ENCODE measurements at regions not wholly inside any gene's neighbourhood (a gene's known extent, or its start where the extent isn't known, plus 50 kb on each side); places are given as distances from the start of the nearest gene placed in this dataset.
"Not testable (repeated sequence)": the region's sequence is repeated elsewhere in the genome, so short reads cannot be mapped to it uniquely, and the experiment has no call there.

DNA sequence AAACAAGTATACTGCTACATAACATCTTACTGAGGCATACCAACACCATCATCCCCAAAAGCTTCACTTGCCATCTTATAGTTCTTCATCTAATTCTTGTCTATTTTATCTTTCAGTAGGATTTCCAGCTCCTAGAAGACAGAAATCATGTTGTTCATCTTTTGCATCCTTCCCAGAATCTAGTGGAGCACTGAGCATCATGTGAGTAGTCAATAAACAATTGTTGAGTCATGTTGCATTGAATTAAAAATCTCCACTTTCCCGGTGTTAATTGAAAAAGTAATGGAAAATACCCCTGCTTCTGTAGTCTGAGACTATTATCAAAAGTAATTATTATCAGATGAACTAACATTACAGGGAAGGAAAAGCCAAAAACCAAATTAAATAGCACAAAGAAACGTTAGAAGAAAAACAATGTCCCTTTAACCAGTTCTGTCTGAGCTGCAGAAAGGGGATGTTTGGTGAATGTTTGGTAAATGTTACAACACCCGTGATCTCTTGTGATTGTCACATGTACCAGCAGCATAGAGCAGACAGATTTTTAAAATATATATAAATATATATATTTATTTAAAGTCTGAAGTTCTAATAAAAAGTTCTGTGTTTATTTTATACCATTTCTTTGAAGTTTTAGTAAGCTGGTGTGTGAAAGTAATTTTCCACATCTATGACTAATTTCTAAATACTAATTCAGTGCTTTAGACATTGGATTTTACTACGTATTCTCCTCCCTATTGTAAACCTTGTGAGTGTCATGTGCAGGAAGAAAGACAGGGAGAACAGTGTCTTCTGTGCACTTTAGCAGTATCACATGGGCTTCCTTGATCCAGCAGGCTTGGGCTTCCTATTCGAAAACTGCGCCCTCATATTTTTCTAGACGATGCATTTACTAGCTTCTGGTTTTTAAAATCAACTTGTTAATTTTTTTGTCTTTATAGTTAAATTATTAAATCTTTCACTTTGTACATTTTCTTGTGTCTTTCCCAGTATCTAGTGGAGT, 85.6 kb downstream of the RAP2B start:
- H3K9me3 Mint-ChIP-seq (ENCODE audit: insufficient read depth), result no peaks in the 10 kb centered on the region
- H3K4me3 Mint-ChIP-seq, result no peak overlapping the region
- H3K27me3 Mint-ChIP-seq (ENCODE audit: low read depth), result no peaks in the 10 kb centered on the region
- no peak overlapping the region for H3K27ac Mint-ChIP-seq
- no peak for DNase-seq
- H3K36me3 Mint-ChIP-seq (ENCODE audit: low read depth), result no peaks in the 10 kb centered on the region
- ATAC-seq, result no peak
- CTCF ChIA-PET, result no interaction called here
- H3K4me1 Mint-ChIP-seq (ENCODE audit: low read depth), result peaks cover 7% of the 10 kb centered on the region
- POLR2A ChIA-PET, result no interaction called here

DNA sequence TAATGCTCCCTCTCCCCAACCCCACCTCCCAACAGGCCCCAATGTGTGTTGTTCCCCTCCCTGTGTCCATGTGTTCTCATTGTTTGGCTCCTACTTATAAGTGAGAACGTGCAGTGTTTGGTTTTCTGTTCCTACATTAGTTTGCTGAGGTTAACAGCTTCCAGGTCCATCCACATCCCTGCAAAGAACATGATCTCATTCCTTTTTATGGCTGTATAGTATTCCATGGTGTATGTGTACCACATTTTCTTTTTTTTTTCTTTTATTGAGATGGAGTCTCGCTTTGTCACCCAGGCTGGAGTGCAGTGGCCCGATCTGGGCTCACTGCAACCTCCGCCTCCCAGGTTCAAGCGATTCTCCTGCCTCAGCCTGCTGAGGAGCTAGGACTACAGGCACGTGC, 86.8 kb downstream of the RAP2B start:
- DNase-seq; H3K9me3 Mint-ChIP-seq (ENCODE audit: insufficient read depth); CTCF ChIA-PET; H3K4me3 Mint-ChIP-seq; H3K27ac Mint-ChIP-seq; H3K27me3 Mint-ChIP-seq (ENCODE audit: low read depth); POLR2A ChIA-PET; H3K4me1 Mint-ChIP-seq (ENCODE audit: low read depth); H3K36me3 Mint-ChIP-seq (ENCODE audit: low read depth); ATAC-seq: not testable (repeated sequence)

DNA sequence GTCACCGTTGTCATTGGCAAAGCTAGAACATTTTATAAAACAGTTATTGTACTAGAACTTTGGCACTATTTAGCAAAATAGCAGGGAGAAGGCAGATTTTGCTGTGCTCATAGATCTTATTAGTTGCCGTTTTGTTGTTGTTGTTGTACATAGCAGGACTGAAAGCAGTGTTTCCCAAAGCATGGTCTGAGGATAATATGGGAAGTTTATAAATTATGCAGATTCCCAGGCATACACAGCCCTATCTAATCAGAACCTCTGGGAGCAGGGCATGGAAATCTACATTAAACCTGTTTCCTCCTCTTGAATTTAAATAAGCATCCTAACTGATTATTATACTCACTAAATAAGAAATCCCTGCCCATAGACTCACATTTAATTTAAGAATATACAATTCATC, 87.9 kb downstream of the RAP2B start:
- Mint-ChIP-seq H3K27ac (no peak overlapping the region), H3K9me3 (ENCODE audit: insufficient read depth) (no peaks in the 10 kb centered on the region), H3K4me1 (ENCODE audit: low read depth) (peaks cover 4% of the 10 kb centered on the region), H3K36me3 (ENCODE audit: low read depth) (no peaks in the 10 kb centered on the region), H3K27me3 (ENCODE audit: low read depth) (no peaks in the 10 kb centered on the region), H3K4me3 (no peak overlapping the region)
- no peak for DNase-seq
- no peak for ATAC-seq
- CTCF ChIA-PET, result interaction anchor here (1.4 kb wide), 1 partner anchor 21 kb away, joined by 3 read pairs; no protein-coding TSS in a partner anchor
- POLR2A ChIA-PET, result no interaction called here

DNA sequence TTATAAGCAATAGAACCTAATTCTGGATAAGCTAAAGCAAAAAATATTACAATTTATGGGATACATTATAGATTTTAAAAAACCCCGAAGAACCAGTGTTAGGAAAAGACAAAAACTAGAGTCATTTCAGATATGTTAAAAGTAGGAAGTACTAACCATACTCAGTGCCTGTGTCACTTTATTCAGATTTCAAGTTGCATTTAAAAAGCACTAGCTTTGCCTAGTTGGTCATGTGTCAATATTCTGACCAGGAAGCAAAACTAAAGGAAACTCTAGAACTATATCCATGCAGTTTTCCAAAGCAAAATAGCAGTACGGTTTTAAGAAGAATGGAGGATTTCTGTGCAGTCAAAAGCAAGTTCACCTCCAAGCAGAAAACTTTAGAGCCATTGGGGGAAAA, 88.4 kb downstream of the RAP2B start:
- ATAC-seq, result no peak
- Mint-ChIP-seq H3K27me3 (ENCODE audit: low read depth) (no peaks in the 10 kb centered on the region), H3K4me1 (ENCODE audit: low read depth) (peaks cover 4% of the 10 kb centered on the region), H3K9me3 (ENCODE audit: insufficient read depth) (no peaks in the 10 kb centered on the region), H3K36me3 (ENCODE audit: low read depth) (no peaks in the 10 kb centered on the region), H3K4me3 (no peak overlapping the region), H3K27ac (no peak overlapping the region)
- CTCF ChIA-PET, result interaction anchor here (1.4 kb wide), 1 partner anchor 21 kb away, joined by 3 read pairs; no protein-coding TSS in a partner anchor
- POLR2A ChIA-PET, result no interaction called here
- no peak for DNase-seq

DNA sequence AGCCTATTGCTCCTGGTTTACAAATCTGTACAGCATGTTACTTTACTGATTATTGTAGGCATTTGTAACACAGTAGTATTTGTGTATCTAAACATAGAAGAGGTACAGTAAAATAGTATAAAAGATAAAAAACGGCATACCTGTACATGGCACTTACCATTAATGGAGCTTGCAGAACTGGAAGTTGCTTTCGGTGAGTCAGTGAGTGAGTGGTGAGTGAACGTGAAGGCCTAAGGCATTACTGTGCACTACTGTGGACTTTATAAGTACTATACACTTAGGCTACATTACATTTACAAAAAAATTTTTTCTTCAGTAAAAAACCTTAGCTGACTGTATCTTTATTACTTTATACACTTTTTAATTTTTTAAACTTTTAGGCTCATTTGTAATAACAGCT, 90.9 kb downstream of the RAP2B start:
- DNase-seq, result no peak
- H3K27ac Mint-ChIP-seq, result no peak overlapping the region
- H3K4me1 Mint-ChIP-seq (ENCODE audit: low read depth), result peaks cover 9% of the 10 kb centered on the region
- H3K4me3 Mint-ChIP-seq, result no peak overlapping the region
- CTCF ChIA-PET, result no interaction called here
- no peak for ATAC-seq
- no peaks in the 10 kb centered on the region for H3K9me3 Mint-ChIP-seq (ENCODE audit: insufficient read depth)
- POLR2A ChIA-PET, result interaction anchor here (0.6 kb wide), 1 partner anchor 90 kb away, joined by 3 read pairs; no protein-coding TSS in a partner anchor
- H3K36me3 Mint-ChIP-seq (ENCODE audit: low read depth), result no peaks in the 10 kb centered on the region
- no peaks in the 10 kb centered on the region for H3K27me3 Mint-ChIP-seq (ENCODE audit: low read depth)

DNA sequence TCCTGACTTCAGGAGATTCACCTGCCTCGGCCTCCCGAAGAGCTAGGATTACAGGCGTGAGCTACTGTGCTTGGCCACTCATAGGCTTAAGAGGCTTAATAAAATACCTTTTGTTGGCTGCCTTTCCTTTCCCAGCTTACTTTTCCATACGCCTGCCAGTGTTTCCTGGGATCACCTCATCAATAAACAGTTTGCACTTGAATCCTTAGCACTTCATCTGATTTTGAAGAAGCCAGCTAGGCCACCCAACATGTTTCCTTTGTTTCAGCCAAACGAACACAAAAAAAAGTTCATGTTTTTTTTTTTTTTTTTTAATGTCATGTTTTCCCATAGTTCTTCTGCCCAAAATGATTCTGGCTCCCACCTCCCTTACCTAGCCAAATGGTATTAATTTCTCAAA, 92.3 kb downstream of the RAP2B start:
- H3K27ac Mint-ChIP-seq, result no peak overlapping the region
- H3K9me3 Mint-ChIP-seq (ENCODE audit: insufficient read depth), result no peaks in the 10 kb centered on the region
- ATAC-seq, result no peak
- ChIA-PET CTCF (interaction anchor here (0.9 kb wide), 1 partner anchor 211 kb away, joined by 3 read pairs; no protein-coding TSS in a partner anchor), POLR2A (no interaction called here)
- H3K4me1 Mint-ChIP-seq (ENCODE audit: low read depth), result peaks cover 5% of the 10 kb centered on the region
- no peak for DNase-seq
- H3K36me3 Mint-ChIP-seq (ENCODE audit: low read depth), result no peaks in the 10 kb centered on the region
- H3K27me3 Mint-ChIP-seq (ENCODE audit: low read depth), result no peaks in the 10 kb centered on the region
- H3K4me3 Mint-ChIP-seq, result no peak overlapping the region

DNA sequence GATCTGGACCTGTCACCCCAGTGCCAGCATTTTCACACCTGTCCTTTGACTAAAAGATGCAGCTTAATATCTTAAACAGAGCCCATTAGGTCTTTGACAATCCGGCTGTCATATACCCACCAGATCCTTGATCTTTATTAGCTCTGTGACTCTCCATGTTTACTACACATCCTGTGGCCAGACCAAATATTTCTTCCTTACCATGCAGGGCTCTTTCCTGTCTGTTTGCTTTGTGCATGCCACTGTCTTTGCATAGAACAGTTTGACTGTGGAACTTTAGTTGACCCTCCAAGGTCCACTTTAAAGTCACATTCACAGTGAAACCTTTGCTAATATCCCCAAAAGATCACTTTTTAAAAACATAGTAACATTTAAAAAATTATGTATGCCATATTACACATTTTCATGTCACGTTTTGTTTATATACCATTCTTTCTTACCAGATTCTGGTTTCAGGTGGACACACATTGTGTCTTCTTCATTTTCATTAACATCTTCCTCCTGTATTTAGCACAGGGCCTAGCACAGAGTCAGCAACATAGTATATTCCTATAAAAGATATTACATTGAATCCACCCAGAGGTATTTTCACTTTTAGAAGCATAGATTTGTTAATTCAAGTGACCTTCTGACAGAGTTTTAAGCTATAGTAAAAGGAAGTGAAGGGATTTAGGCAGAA, 95.8 kb downstream of the RAP2B start:
- DNase-seq (no peak), ATAC-seq (no peak)
- Mint-ChIP-seq H3K4me3 (no peak overlapping the region), H3K27ac (peak overlapping the region; percentile 32), H3K36me3 (ENCODE audit: low read depth) (no peaks in the 10 kb centered on the region), H3K4me1 (ENCODE audit: low read depth) (peaks cover 5% of the 10 kb centered on the region), H3K9me3 (ENCODE audit: insufficient read depth) (no peaks in the 10 kb centered on the region), H3K27me3 (ENCODE audit: low read depth) (no peaks in the 10 kb centered on the region)
- POLR2A ChIA-PET, result no interaction called here
- CTCF ChIA-PET, result interaction anchor here (1.5 to 1.8 kb wide), 2 partner anchors 52 to 94 kb away, joined by 4 to 5 read pairs; no protein-coding TSS in a partner anchor

DNA sequence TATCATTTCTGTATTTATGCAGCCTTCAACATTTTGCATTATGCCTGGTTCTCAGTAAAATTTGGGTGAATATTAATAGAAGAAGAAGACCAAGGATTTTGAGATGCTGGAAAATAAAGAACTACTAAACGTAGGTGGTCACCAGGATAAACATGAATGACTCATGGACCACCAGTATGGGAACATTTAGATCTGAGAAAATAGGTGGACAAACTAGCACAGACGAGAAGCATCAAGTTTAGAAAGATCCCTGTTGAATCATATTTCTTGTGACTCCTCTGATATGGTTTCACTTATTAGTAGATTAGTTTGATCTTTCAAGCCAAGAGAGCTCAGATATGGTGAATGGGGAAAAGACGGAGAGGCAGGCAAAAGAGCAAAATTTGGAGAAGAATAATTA, 97.9 kb downstream of the RAP2B start:
- Mint-ChIP-seq H3K4me1 (ENCODE audit: low read depth) (peaks cover 5% of the 10 kb centered on the region), H3K4me3 (no peak overlapping the region), H3K36me3 (ENCODE audit: low read depth) (peaks cover under 1% of the 10 kb centered on the region), H3K9me3 (ENCODE audit: insufficient read depth) (no peaks in the 10 kb centered on the region), H3K27me3 (ENCODE audit: low read depth) (no peaks in the 10 kb centered on the region), H3K27ac (no peak overlapping the region)
- ATAC-seq, result no peak
- POLR2A ChIA-PET, result no interaction called here
- no peak for DNase-seq
- CTCF ChIA-PET, result no interaction called here

DNA sequence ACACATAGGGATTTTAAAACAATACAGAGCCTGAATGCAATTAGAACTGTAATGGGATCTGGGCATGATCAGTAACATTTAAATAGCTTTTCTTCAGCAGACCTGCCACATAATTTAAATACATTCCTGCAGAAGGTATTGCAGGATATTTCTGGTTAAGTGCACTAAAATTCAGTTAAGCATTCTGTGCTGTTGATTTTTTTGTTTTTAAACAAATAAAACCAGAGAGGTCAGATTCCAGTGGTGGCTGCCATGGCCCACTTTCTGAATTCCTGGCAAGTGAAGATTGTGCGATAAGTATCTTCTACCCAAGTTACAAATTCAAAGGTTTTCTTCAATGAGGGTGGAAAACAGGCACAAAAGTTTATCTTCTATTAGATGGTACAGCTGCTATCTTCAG, 98.7 kb downstream of the RAP2B start:
- POLR2A ChIA-PET, result no interaction called here
- no peak overlapping the region for H3K4me3 Mint-ChIP-seq
- peaks cover 3% of the 10 kb centered on the region for H3K36me3 Mint-ChIP-seq (ENCODE audit: low read depth)
- no peaks in the 10 kb centered on the region for H3K27me3 Mint-ChIP-seq (ENCODE audit: low read depth)
- DNase-seq (no peak), ATAC-seq (no peak)
- peaks cover 5% of the 10 kb centered on the region for H3K4me1 Mint-ChIP-seq (ENCODE audit: low read depth)
- CTCF ChIA-PET, result no interaction called here
- no peaks in the 10 kb centered on the region for H3K9me3 Mint-ChIP-seq (ENCODE audit: insufficient read depth)
- no peak overlapping the region for H3K27ac Mint-ChIP-seq

DNA sequence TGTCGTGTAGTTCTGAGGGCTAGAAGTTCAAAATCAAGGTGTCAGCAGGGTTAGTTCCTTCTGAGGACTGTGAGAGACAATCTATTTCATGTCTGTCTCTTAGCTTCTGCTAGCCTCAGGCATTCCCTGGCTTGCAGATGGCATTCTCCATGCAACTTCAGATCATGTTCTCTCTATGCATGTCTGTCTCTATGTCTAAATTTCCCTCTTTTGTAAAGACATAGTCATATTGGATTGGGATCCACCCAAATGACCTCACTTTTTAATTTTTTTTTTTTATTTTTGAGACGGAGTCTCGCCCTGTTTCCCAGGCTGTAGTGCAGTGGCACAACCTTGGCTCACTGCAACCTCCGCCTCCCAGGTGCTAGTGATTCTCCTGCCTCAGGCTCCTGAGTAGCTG, 104.6 kb downstream of the RAP2B start:
- CTCF ChIA-PET, result no interaction called here
- Mint-ChIP-seq H3K4me3 (no peak overlapping the region), H3K36me3 (ENCODE audit: low read depth) (peaks cover 3% of the 10 kb centered on the region), H3K4me1 (ENCODE audit: low read depth) (no peaks in the 10 kb centered on the region), H3K9me3 (ENCODE audit: insufficient read depth) (no peaks in the 10 kb centered on the region), H3K27ac (no peak overlapping the region), H3K27me3 (ENCODE audit: low read depth) (no peaks in the 10 kb centered on the region)
- POLR2A ChIA-PET, result no interaction called here
- ATAC-seq (no peak), DNase-seq (no peak)

DNA sequence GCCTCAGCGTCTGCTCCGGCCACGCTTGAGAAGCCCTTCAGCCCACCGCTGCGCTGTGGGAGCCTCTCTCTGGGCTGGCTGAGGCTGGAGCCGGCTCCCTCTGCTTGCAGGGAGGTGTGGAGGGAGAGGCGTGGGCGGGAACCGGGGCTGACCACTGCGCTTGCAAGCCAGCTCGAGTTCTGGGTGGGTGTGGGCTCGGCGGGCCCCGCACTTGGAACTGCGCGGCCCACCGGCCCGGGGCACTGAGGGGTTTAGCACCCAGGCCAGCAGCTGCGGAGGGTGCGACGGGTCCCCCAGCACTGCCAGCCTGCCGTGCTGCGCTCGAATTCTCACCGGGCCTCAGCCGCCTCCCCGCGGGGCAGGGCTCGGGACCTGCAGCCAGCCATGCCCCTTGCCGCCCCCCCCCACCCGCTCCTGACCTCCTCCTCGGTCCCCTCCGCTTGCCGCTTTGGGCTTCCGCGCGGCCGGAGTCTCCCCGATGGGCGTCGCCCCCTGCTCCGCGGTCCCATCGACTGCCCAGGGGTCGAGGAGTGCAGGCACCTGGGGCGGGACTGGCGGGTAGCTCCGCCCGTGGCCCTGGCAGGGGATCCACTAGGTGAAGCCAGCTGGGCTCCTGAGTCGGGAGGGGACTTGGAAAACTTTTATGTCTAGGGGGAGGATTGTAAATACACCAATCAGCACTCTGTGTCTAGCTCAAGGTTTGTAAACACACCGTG, 106.7 kb downstream of the RAP2B start:
- ChIA-PET CTCF (no interaction called here), POLR2A (no interaction called here)
- DNase-seq (no peak), ATAC-seq (no peak)
- Mint-ChIP-seq H3K27me3 (ENCODE audit: low read depth) (no peaks in the 10 kb centered on the region), H3K27ac (no peak overlapping the region), H3K36me3 (ENCODE audit: low read depth) (peaks cover 3% of the 10 kb centered on the region), H3K4me1 (ENCODE audit: low read depth) (no peaks in the 10 kb centered on the region), H3K9me3 (ENCODE audit: insufficient read depth) (no peaks in the 10 kb centered on the region), H3K4me3 (no peak overlapping the region)

DNA sequence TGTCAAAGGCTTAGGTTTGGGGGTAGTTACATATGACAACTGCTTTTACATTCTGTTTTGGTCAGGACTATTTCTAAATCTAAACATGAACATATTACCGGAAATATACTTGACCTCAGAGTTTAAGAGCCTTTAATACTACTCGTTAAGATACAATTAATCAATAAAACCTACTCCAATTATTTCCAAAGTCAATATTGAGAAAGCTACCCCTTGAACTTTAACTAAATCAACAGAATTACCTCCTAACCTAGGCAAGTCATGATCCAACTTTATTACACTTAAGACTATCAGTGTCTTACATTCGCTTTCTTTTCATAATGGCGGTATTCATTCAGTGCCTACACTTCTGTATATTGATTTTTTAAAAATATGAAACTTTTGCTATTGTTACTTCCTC, 107.7 kb downstream of the RAP2B start:
- Mint-ChIP-seq H3K27ac (no peak overlapping the region), H3K4me3 (no peak overlapping the region), H3K27me3 (ENCODE audit: low read depth) (no peaks in the 10 kb centered on the region), H3K4me1 (ENCODE audit: low read depth) (no peaks in the 10 kb centered on the region), H3K9me3 (ENCODE audit: insufficient read depth) (no peaks in the 10 kb centered on the region), H3K36me3 (ENCODE audit: low read depth) (peaks cover 3% of the 10 kb centered on the region)
- DNase-seq (no peak), ATAC-seq (no peak)
- ChIA-PET CTCF (no interaction called here), POLR2A (no interaction called here)

Data from activated CD8-positive, alpha-beta T cell treated with anti-CD3 and anti-CD28 coated beads, Interleukin-2, amount 10 ng/mL, durations not matched to agents 7 days and 5 days (primary cell).